ENCODE measurements at regions not wholly inside any gene's neighbourhood (a gene's known extent, or its start where the extent isn't known, plus 50 kb on each side); places are given as distances from the start of the nearest gene placed in this dataset.

GRCh38 chr9:97752274-97752673 is 55.1 kb upstream of the XPA start:
- 91% methylated on average over 2 of the region's 2 CpGs for WGBS
- H3K9me3 ChIP-seq (ENCODE audit: control insufficient read depth in 4 of 4, low read length in 3 of 4): no peaks in the 10 kb centered on the region
- no peak overlapping the region for H3K27ac ChIP-seq (ENCODE audit: low read depth in 1 of 2, low read length in 2 of 2)
- DNase-seq (ENCODE audit: low spot score): peak; percentile 1
- H3K36me3 ChIP-seq (ENCODE audit: control insufficient read depth in 4 of 4, insufficient read depth in 3 of 4, low read depth in 1 of 4, low read length in 3 of 4): no peaks in the 10 kb centered on the region
- TF ChIP-seq GABPA (IDR thresholded peaks at IDR 0.05 in 1 of 2, conservative IDR thresholded peaks at IDR 0.05 in 1 of 2): no peak
- TF ChIP-seq CTCF (IDR thresholded peaks at IDR 0.05; ENCODE audit: low read depth, low read length, missing input control): no peak
- TF ChIP-seq TAF1 (conservative IDR thresholded peaks at IDR 0.05): no peak
- no peak for TF ChIP-seq FOXA1 (IDR thresholded peaks at IDR 0.05)
- TF ChIP-seq ZBTB33 (IDR thresholded peaks at IDR 0.05): no peak
- H3K9ac ChIP-seq (ENCODE audit: low read depth in 1 of 2, low read length in 2 of 2): no peak overlapping the region
- no peaks in the 10 kb centered on the region for H3K4me1 ChIP-seq (ENCODE audit: control insufficient read depth in 4 of 4, insufficient read depth in 4 of 4, low read length in 3 of 4)
- H3K4me3 ChIP-seq (ENCODE audit: low read depth in 1 of 3, low read length in 3 of 3): no peak overlapping the region
- H3K27me3 ChIP-seq (ENCODE audit: control insufficient read depth in 4 of 4, insufficient read depth in 4 of 4, low read length in 3 of 4): no peaks in the 10 kb centered on the region

GRCh38 chr9:97753364-97753763 is 56.2 kb upstream of the XPA start:
- Histone ChIP-seq H3K27me3 (ENCODE audit: control insufficient read depth in 4 of 4, insufficient read depth in 4 of 4, low read length in 3 of 4) (no peaks in the 10 kb centered on the region), H3K36me3 (ENCODE audit: control insufficient read depth in 4 of 4, insufficient read depth in 3 of 4, low read depth in 1 of 4, low read length in 3 of 4) (no peaks in the 10 kb centered on the region), H3K4me1 (ENCODE audit: control insufficient read depth in 4 of 4, insufficient read depth in 4 of 4, low read length in 3 of 4) (no peaks in the 10 kb centered on the region), H3K4me3 (ENCODE audit: low read depth in 1 of 3, low read length in 3 of 3) (no peak overlapping the region), H3K27ac (ENCODE audit: low read depth in 1 of 2, low read length in 2 of 2) (no peak overlapping the region), H3K9me3 (ENCODE audit: control insufficient read depth in 4 of 4, low read length in 3 of 4) (no peaks in the 10 kb centered on the region), H3K9ac (ENCODE audit: low read depth in 1 of 2, low read length in 2 of 2) (no peak overlapping the region)
- no peak for TF ChIP-seq REST (IDR thresholded peaks at IDR 0.05)
- no peak for TF ChIP-seq JUND (IDR thresholded peaks at IDR 0.05)
- no peak for TF ChIP-seq RAD21 (IDR thresholded peaks at IDR 0.05)
- no peak for TF ChIP-seq TAF1 (conservative IDR thresholded peaks at IDR 0.05)
- TF ChIP-seq HNF4G (IDR thresholded peaks at IDR 0.05): no peak
- no peak for TF ChIP-seq YY1 (IDR thresholded peaks at IDR 0.05)
- no peak for DNase-seq (ENCODE audit: low spot score)

GRCh38 chr9:97753975-97754374 is 56.8 kb upstream of the XPA start:
- Histone ChIP-seq H3K9me3 (ENCODE audit: control insufficient read depth in 4 of 4, low read length in 3 of 4) (no peaks in the 10 kb centered on the region), H3K9ac (ENCODE audit: low read depth in 1 of 2, low read length in 2 of 2) (no peak overlapping the region), H3K27me3 (ENCODE audit: control insufficient read depth in 4 of 4, insufficient read depth in 4 of 4, low read length in 3 of 4) (no peaks in the 10 kb centered on the region), H3K36me3 (ENCODE audit: control insufficient read depth in 4 of 4, insufficient read depth in 3 of 4, low read depth in 1 of 4, low read length in 3 of 4) (no peaks in the 10 kb centered on the region), H3K4me1 (ENCODE audit: control insufficient read depth in 4 of 4, insufficient read depth in 4 of 4, low read length in 3 of 4) (peaks cover 0 to under 1% (median 0%) of the 10 kb centered on the region in 4 donors), H3K27ac (ENCODE audit: low read depth in 1 of 2, low read length in 2 of 2) (no peak overlapping the region), H3K4me3 (ENCODE audit: low read depth in 1 of 3, low read length in 3 of 3) (no peak overlapping the region)
- WGBS: 82% methylated on average over 2 of the region's 2 CpGs
- DNase-seq (ENCODE audit: low spot score): no peak
- TF ChIP-seq REST (IDR thresholded peaks at IDR 0.05) (no peak), RXRA (IDR thresholded peaks at IDR 0.05) (no peak), GABPA (IDR thresholded peaks at IDR 0.05 in 1 of 2, conservative IDR thresholded peaks at IDR 0.05 in 1 of 2) (no peak), ZBTB33 (IDR thresholded peaks at IDR 0.05) (no peak), CTCF (IDR thresholded peaks at IDR 0.05; ENCODE audit: low read depth, low read length, missing input control) (no peak)

Measured in liver (tissue), 8 donors.